Endothelial cell of umbilical vein (primary cell): ENCODE measurements at regions not wholly inside any gene's neighbourhood (a gene's known extent, or its start where the extent isn't known, plus 50 kb on each side); places are given as distances from the start of the nearest gene placed in this dataset.

Source experiments
- BruUV-seq: library from RNA; stranded (reverse); fragments of 400-500 nt; replicated peaks from 2 replicates; lab custom pipeline; 2021; lab: Mats Ljungman, UMichigan
- CTCF ChIA-PET: fragments of 300-600, 350-600 bp; sonication (Branson Sonifier 250); formaldehyde crosslinking; loops from one replicate; lab custom pipeline; 2021; ENCODE audit warnings: antibody characterized with exemption, inconsistent platforms; lab: Charles Lee
- POLR2A ChIA-PET: fragments of 300-600, 350-600 bp; sonication (Branson Sonifier 250); formaldehyde crosslinking; loops from one replicate; lab custom pipeline; 2021; ENCODE audit warnings: antibody characterized with exemption, inconsistent platforms; lab: Charles Lee
- DNase-seq: peaks from one replicate; pipeline ENCODE4 v3.0.0-alpha.2; 2011; ENCODE audit warnings: low read depth, low spot score
- FAIRE-seq: peaks from 2 replicates; lab custom pipeline; 2011; peaks lifted over from hg19 to GRCh38; lab: Jason Lieb, UNC
- H2AFZ ChIP-seq: 2 replicates; pipeline ENCODE4 v1.6.0; 2012; ENCODE audit warnings: low read depth, low read length, control low read depth, inconsistent platforms
- H3K27ac ChIP-seq: 2 replicates; pipeline ENCODE4 v1.5.1; 2011; ENCODE audit warnings: low read depth, mild to moderate bottlenecking, control low read depth, low read length, moderate library complexity; ENCODE audit not compliant: insufficient read depth
- H3K27me3 ChIP-seq, 2 experiments: 2 replicates each; pipeline versions ENCODE4 v1.6.0 to v1.6.1; 2011; ENCODE audit warnings: low read length in 2 of 2, mixed read lengths in 1 of 2; ENCODE audit not compliant: control insufficient read depth in 2 of 2, insufficient read depth in 2 of 2
- H3K36me3 ChIP-seq, 2 experiments: 2 replicates in 1 of 2; 3 replicates in 1 of 2; pipeline ENCODE4 v1.5.1; 2011; ENCODE audit warnings: low read length in 2 of 2, mild to moderate bottlenecking in 1 of 2, moderate library complexity in 1 of 2; ENCODE audit not compliant: control insufficient read depth in 2 of 2, insufficient read depth in 2 of 2; ENCODE audit errors: extremely low read depth in 1 of 2
- H3K4me1 ChIP-seq: 3 replicates; pipeline ENCODE4 v1.5.1; 2011; ENCODE audit warnings: mild to moderate bottlenecking, low read length; ENCODE audit not compliant: control insufficient read depth, insufficient read depth; ENCODE audit errors: extremely low read depth
- H3K4me2 ChIP-seq: 2 replicates; pipeline ENCODE4 v1.6.1; 2011; ENCODE audit warnings: low read length, control low read depth, mixed read lengths; ENCODE audit not compliant: insufficient read depth
- H3K4me3 ChIP-seq, 3 experiments: fragments of 200-600 bp in 1 of 3; sonication (generic), shearing (Covaris generic) in 1 of 3; replicated peaks in 1 of 3; 2 replicates each; pipeline ENCODE4 v1.5.1; 2011 to 2016; ENCODE audit warnings: control low read depth in 3 of 3, low read length in 3 of 3, mild to moderate bottlenecking in 2 of 3, inconsistent platforms in 1 of 3, low read depth in 1 of 3, moderate library complexity in 1 of 3; ENCODE audit not compliant: insufficient read depth in 1 of 3
- H3K79me2 ChIP-seq: 2 replicates; pipeline ENCODE4 v1.6.0; 2012; ENCODE audit warnings: low read length, inconsistent platforms; ENCODE audit not compliant: control insufficient read depth, insufficient read depth
- H3K9ac ChIP-seq: replicated peaks from 2 replicates; pipeline ENCODE3; 2011; ENCODE audit warnings: low read length, control low read depth; ENCODE audit not compliant: insufficient read depth; ENCODE audit errors: extremely low read depth
- H3K9me1 ChIP-seq: replicated peaks from 3 replicates; pipeline ENCODE4 v1.6.0; 2011; ENCODE audit warnings: mild to moderate bottlenecking, low read length; ENCODE audit not compliant: control insufficient read depth, insufficient read depth; ENCODE audit errors: extremely low read depth
- H3K9me3 ChIP-seq: replicated peaks from 2 replicates; pipeline ENCODE4 v1.5.1; 2012; ENCODE audit warnings: low read length, inconsistent platforms; ENCODE audit not compliant: control insufficient read depth, insufficient read depth
- H4K20me1 ChIP-seq: replicated peaks from 2 replicates; pipeline ENCODE3; 2011; ENCODE audit warnings: mild to moderate bottlenecking, low read length; ENCODE audit not compliant: control insufficient read depth, insufficient read depth; ENCODE audit errors: extremely low read depth
- EZH2 ChIP-seq: IDR thresholded peaks from 2 replicates; pipeline ENCODE4 v1.6.1; 2012; ENCODE audit warnings: borderline replicate concordance, low read depth, mild to moderate bottlenecking, moderate library complexity, low read length, inconsistent platforms; ENCODE audit not compliant: severe bottlenecking
- FOS ChIP-seq: IDR thresholded peaks from 2 replicates; pipeline ENCODE4 v1.6.1; 2011; ENCODE audit warnings: mild to moderate bottlenecking, low read length, moderate library complexity, borderline replicate concordance; ENCODE audit not compliant: insufficient read depth
- GATA2 ChIP-seq: IDR thresholded peaks from 2 replicates; pipeline ENCODE4 v1.7.0; 2011; ENCODE audit warnings: low read depth, mild to moderate bottlenecking, moderate library complexity, mixed read lengths, low read length; ENCODE audit not compliant: insufficient read length, insufficient read depth
- JUN ChIP-seq: IDR thresholded peaks from 2 replicates; pipeline ENCODE4 v1.6.1; 2011; ENCODE audit warnings: borderline replicate concordance, low read depth; ENCODE audit not compliant: insufficient read length, insufficient read depth
- MYC ChIP-seq: IDR thresholded peaks from one replicate; pipeline ENCODE4 v1.6.1; 2011; ENCODE audit warnings: mild to moderate bottlenecking, low read depth, low read length
- POLR2A ChIP-seq: IDR thresholded peaks from 2 replicates; pipeline ENCODE4 v1.6.1; 2012; ENCODE audit warnings: low read depth, mild to moderate bottlenecking, control low read depth, low read length
- POLR2AphosphoS5 ChIP-seq: IDR thresholded peaks from 2 replicates; pipeline ENCODE4 v1.6.1; 2012; ENCODE audit warnings: low read depth, mild to moderate bottlenecking, control low read depth, low read length, moderate library complexity; ENCODE audit not compliant: insufficient read depth
- dilution Hi-C: fragments of 300-500 bp; cut with MboI; formaldehyde crosslinking; loops from one replicate; pipeline ENCODE4 v1.15.0; 2019; ENCODE audit warnings: low sequenced_read_pairs; ENCODE audit not compliant: extremely low pct_ligation_motif_present
- intact Hi-C: fragments of 100-400 bp; cut with micrococcal nuclease; formaldehyde crosslinking; loops from one replicate; pipeline ENCODE4 v1.10.0; 2022
- TF ChIP-seq, protein P1 (sequence below): IDR thresholded peaks from 2 replicates; pipeline ENCODE4 v1.6.1; 2011; ENCODE audit not compliant: insufficient read depth, insufficient read length
- TF ChIP-seq, protein P2 (sequence below), 2 donors: IDR thresholded peaks; 1 replicate in 1 of 2; 2 replicates in 1 of 2; pipeline ENCODE4 v1.5.1; 2011; ENCODE audit warnings: low read length in 2 of 2, mild to moderate bottlenecking in 2 of 2, moderate library complexity in 2 of 2, control low read depth in 1 of 2, inconsistent platforms in 1 of 2, low read depth in 1 of 2; ENCODE audit not compliant: insufficient read depth in 1 of 2; ENCODE audit errors: extremely low read depth in 1 of 2

DNA sequence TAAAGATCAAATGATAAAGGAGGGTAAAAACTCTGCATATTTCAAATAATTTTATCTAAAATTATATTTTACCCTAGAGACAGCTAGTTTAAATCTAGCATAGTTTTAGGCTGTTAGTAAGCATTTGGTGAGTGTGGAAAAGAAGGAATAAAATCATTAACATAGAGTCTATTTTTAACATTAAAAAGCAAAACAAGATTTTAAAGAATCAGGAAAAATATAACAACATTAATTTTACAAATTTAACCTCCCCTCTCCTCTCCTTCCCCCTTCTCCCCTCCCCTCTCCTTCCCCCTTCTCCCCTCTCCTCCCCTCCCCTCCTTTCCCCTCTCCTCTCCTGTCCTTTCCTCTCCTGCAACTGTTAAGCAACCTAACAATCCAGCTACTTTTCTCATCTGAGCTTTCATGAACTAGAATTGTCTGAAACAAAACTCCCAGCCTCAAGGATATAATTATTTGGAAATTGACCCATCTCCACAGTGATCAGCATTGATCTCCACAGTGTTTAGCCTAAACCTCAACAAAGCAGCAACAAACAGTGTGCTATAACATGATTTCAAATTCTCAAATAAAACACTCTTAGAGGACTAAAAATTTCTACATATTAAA is 293.2 kb downstream of the PPP1R3A start:
- H3K4me1 ChIP-seq: no peaks in the 10 kb centered on the region
- intact Hi-C loops (no loop called here), dilution Hi-C loops (no loop called here)
- H3K9ac ChIP-seq: no peak overlapping the region
- FAIRE-seq: no peak
- H3K9me3 ChIP-seq: no peaks in the 10 kb centered on the region
- CTCF ChIA-PET: no interaction called here
- no peak overlapping the region for H3K4me3 ChIP-seq
- POLR2A ChIA-PET: no interaction called here
- BruUV-seq: no TSS peak
- H3K36me3 ChIP-seq: no peaks in the 10 kb centered on the region
- H2AFZ ChIP-seq: no peak overlapping the region
- no peaks in the 10 kb centered on the region for H3K27me3 ChIP-seq
- no peak overlapping the region for H3K4me2 ChIP-seq
- no peaks in the 10 kb centered on the region for H3K9me1 ChIP-seq
- H3K27ac ChIP-seq: no peak overlapping the region
- H3K79me2 ChIP-seq: no peaks in the 10 kb centered on the region
- no peak for DNase-seq
- TF ChIP-seq GATA2: no peak
- TF ChIP-seq FOS: no peak
- TF ChIP-seq EZH2: no peak
- TF ChIP-seq, protein P1, sequence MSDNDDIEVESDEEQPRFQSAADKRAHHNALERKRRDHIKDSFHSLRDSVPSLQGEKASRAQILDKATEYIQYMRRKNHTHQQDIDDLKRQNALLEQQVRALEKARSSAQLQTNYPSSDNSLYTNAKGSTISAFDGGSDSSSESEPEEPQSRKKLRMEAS: no peak
- no peaks in the 10 kb centered on the region for H4K20me1 ChIP-seq

DNA sequence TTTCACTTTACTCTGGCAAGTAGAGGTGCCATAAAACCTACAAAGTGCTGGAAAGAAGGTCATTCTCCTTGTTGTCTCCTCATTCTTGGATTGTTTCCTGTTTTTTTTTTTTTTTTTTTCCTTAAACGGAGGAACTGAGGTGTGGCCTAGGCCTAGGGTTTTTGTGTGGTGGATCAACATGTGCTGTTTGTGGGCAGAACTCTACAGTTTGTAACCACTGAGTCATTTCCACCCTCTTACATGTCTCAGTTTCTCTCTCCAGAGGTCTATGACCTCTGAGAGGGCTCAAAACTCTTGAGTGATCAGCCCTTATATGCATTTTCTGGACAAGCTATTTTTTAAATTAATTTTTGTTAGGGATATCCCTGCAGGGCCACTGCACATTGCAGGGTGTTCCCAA is 296.0 kb downstream of the PPP1R3A start:
- H3K27ac ChIP-seq: no peak overlapping the region
- H3K9me3 ChIP-seq: no peaks in the 10 kb centered on the region
- TF ChIP-seq, protein P1: no peak
- TF ChIP-seq GATA2 (no peak), POLR2A (no peak), JUN (no peak), MYC (no peak), POLR2AphosphoS5 (no peak), EZH2 (no peak), FOS (no peak)
- TF ChIP-seq, protein P2, sequence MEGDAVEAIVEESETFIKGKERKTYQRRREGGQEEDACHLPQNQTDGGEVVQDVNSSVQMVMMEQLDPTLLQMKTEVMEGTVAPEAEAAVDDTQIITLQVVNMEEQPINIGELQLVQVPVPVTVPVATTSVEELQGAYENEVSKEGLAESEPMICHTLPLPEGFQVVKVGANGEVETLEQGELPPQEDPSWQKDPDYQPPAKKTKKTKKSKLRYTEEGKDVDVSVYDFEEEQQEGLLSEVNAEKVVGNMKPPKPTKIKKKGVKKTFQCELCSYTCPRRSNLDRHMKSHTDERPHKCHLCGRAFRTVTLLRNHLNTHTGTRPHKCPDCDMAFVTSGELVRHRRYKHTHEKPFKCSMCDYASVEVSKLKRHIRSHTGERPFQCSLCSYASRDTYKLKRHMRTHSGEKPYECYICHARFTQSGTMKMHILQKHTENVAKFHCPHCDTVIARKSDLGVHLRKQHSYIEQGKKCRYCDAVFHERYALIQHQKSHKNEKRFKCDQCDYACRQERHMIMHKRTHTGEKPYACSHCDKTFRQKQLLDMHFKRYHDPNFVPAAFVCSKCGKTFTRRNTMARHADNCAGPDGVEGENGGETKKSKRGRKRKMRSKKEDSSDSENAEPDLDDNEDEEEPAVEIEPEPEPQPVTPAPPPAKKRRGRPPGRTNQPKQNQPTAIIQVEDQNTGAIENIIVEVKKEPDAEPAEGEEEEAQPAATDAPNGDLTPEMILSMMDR (IDR thresholded peaks at IDR 0.05; ENCODE audit: extremely low read depth in 1 of 2, insufficient read depth in 1 of 2, low read depth in 1 of 2, low read length in 2 of 2): no peak
- intact Hi-C loops (no loop called here), dilution Hi-C loops (no loop called here)
- DNase-seq: no peak
- no TSS peak for BruUV-seq
- no peak overlapping the region for H2AFZ ChIP-seq
- H3K4me3 ChIP-seq: no peak overlapping the region
- FAIRE-seq: no peak
- no peak overlapping the region for H3K9ac ChIP-seq
- no peaks in the 10 kb centered on the region for H3K27me3 ChIP-seq
- H3K9me1 ChIP-seq: no peaks in the 10 kb centered on the region
- POLR2A ChIA-PET: no interaction called here
- H3K79me2 ChIP-seq: no peaks in the 10 kb centered on the region
- H4K20me1 ChIP-seq: no peaks in the 10 kb centered on the region
- no peak overlapping the region for H3K4me2 ChIP-seq
- CTCF ChIA-PET: no interaction called here
- no peaks in the 10 kb centered on the region for H3K36me3 ChIP-seq
- H3K4me1 ChIP-seq: no peaks in the 10 kb centered on the region
